Activated CD4-positive, alpha-beta T cell treated with anti-CD3 and anti-CD28 coated beads, Interleukin-2, amount 10 ng/mL, durations not matched to agents 7 days and 5 days (primary cell): ENCODE measurements at regions not wholly inside any gene's neighbourhood (a gene's known extent, or its start where the extent isn't known, plus 50 kb on each side); places are given as distances from the start of the nearest gene placed in this dataset.

Experiments used
- CTCF ChIA-PET: fragments of 350-600 bp; sonication (Branson Sonifier 250); formaldehyde crosslinking; loops from one replicate; lab custom pipeline; 2021; ENCODE audit warnings: antibody characterized with exemption; lab: Charles Lee
- POLR2A ChIA-PET: fragments of 350-600 bp; sonication (Branson Sonifier 250); formaldehyde crosslinking; loops from one replicate; lab custom pipeline; 2021; ENCODE audit warnings: antibody characterized with exemption; lab: Charles Lee
- DNase-seq: peaks from one replicate; pipeline ENCODE4 v3.0.0-alpha.2; 2020
- H3K27ac Mint-ChIP-seq: one replicate; pipeline ENCODE4 v1.8.0; 2021; ENCODE audit warnings: mild to moderate bottlenecking, moderate library complexity, mixed read lengths
- H3K27me3 Mint-ChIP-seq: one replicate; pipeline ENCODE4 v1.8.0; 2021; ENCODE audit warnings: mixed read lengths
- H3K36me3 Mint-ChIP-seq: one replicate; pipeline ENCODE4 v1.8.0; 2021; ENCODE audit warnings: low read depth, mixed read lengths
- H3K4me1 Mint-ChIP-seq: one replicate; pipeline ENCODE4 v1.8.0; 2021; ENCODE audit warnings: mixed read lengths
- H3K4me3 Mint-ChIP-seq: one replicate; pipeline ENCODE4 v1.8.0; 2021; ENCODE audit warnings: mild to moderate bottlenecking, moderate library complexity, mixed read lengths
- H3K9me3 Mint-ChIP-seq: one replicate; pipeline ENCODE4 v1.8.0; 2021; ENCODE audit warnings: mixed read lengths

- CTCF ChIA-PET, result no interaction called here
These were observed 860.8 kb upstream of the SLITRK5 start for GRCh38 chr13:86810361-86810760.

GRCh38 chr13:86813198-86813597 lies 858.0 kb upstream of the SLITRK5 start:
- CTCF ChIA-PET, result no interaction called here
- Mint-ChIP-seq H3K9me3 (no peaks in the 10 kb centered on the region), H3K36me3 (no peaks in the 10 kb centered on the region), H3K27me3 (no peaks in the 10 kb centered on the region), H3K27ac (no peak overlapping the region), H3K4me3 (no peak overlapping the region), H3K4me1 (no peaks in the 10 kb centered on the region)
- POLR2A ChIA-PET, result no interaction called here
- DNase-seq, result no peak

More at GRCh38 chr13:86810361-86810760, 860.8 kb upstream of the SLITRK5 start:
- no peaks in the 10 kb centered on the region for H3K9me3 Mint-ChIP-seq
- H3K27me3 Mint-ChIP-seq, result no peaks in the 10 kb centered on the region
- H3K4me3 Mint-ChIP-seq, result no peak overlapping the region
- POLR2A ChIA-PET, result no interaction called here
- no peaks in the 10 kb centered on the region for H3K36me3 Mint-ChIP-seq
- no peak for DNase-seq
- no peaks in the 10 kb centered on the region for H3K4me1 Mint-ChIP-seq
- no peak overlapping the region for H3K27ac Mint-ChIP-seq

GRCh38 chr13:86825410-86825809 lies 845.8 kb upstream of the SLITRK5 start:
- H3K9me3 Mint-ChIP-seq, result no peaks in the 10 kb centered on the region
- H3K36me3 Mint-ChIP-seq, result no peaks in the 10 kb centered on the region
- no peak overlapping the region for H3K4me3 Mint-ChIP-seq
- CTCF ChIA-PET, result no interaction called here
- POLR2A ChIA-PET, result no interaction called here
- DNase-seq, result no peak
- no peaks in the 10 kb centered on the region for H3K27me3 Mint-ChIP-seq
- no peak overlapping the region for H3K27ac Mint-ChIP-seq
- no peaks in the 10 kb centered on the region for H3K4me1 Mint-ChIP-seq

GRCh38 chr13:86826232-86826631 lies 844.9 kb upstream of the SLITRK5 start:
- Mint-ChIP-seq H3K4me3 (no peak overlapping the region), H3K27ac (no peak overlapping the region), H3K36me3 (no peaks in the 10 kb centered on the region), H3K4me1 (no peaks in the 10 kb centered on the region), H3K9me3 (no peaks in the 10 kb centered on the region), H3K27me3 (no peaks in the 10 kb centered on the region)
- no peak for DNase-seq
- ChIA-PET POLR2A (no interaction called here), CTCF (no interaction called here)

GRCh38 chr13:86830046-86830445 lies 841.1 kb upstream of the SLITRK5 start:
- ChIA-PET CTCF (no interaction called here), POLR2A (no interaction called here)
- no peaks in the 10 kb centered on the region for H3K4me1 Mint-ChIP-seq
- no peak overlapping the region for H3K27ac Mint-ChIP-seq
- H3K27me3 Mint-ChIP-seq, result no peaks in the 10 kb centered on the region
- no peak for DNase-seq
- H3K9me3 Mint-ChIP-seq, result peaks cover 2% of the 10 kb centered on the region
- no peaks in the 10 kb centered on the region for H3K36me3 Mint-ChIP-seq
- no peak overlapping the region for H3K4me3 Mint-ChIP-seq

GRCh38 chr13:86831084-86831483 lies 840.1 kb upstream of the SLITRK5 start:
- ChIA-PET POLR2A (no interaction called here), CTCF (no interaction called here)
- Mint-ChIP-seq H3K36me3 (no peaks in the 10 kb centered on the region), H3K4me1 (no peaks in the 10 kb centered on the region), H3K4me3 (no peak overlapping the region), H3K9me3 (peaks cover 8% of the 10 kb centered on the region), H3K27me3 (no peaks in the 10 kb centered on the region), H3K27ac (no peak overlapping the region)
- no peak for DNase-seq

GRCh38 chr13:86838411-86839120 lies 832.6 kb upstream of the SLITRK5 start:
- POLR2A ChIA-PET, result no interaction called here
- DNase-seq, result no peak
- CTCF ChIA-PET, result no interaction called here
- no peaks in the 10 kb centered on the region for H3K4me1 Mint-ChIP-seq
- H3K27ac Mint-ChIP-seq, result no peak overlapping the region
- no peak overlapping the region for H3K4me3 Mint-ChIP-seq
- H3K9me3 Mint-ChIP-seq, result peaks cover 15% of the 10 kb centered on the region
- H3K27me3 Mint-ChIP-seq, result no peaks in the 10 kb centered on the region
- no peaks in the 10 kb centered on the region for H3K36me3 Mint-ChIP-seq

- H3K4me1 Mint-ChIP-seq, result no peaks in the 10 kb centered on the region
- H3K36me3 Mint-ChIP-seq, result no peaks in the 10 kb centered on the region
- H3K4me3 Mint-ChIP-seq, result no peak overlapping the region
- CTCF ChIA-PET, result no interaction called here
- POLR2A ChIA-PET, result no interaction called here
- no peak overlapping the region for H3K27ac Mint-ChIP-seq
- no peak for DNase-seq
- no peaks in the 10 kb centered on the region for H3K27me3 Mint-ChIP-seq
- peaks cover 13% of the 10 kb centered on the region for H3K9me3 Mint-ChIP-seq
These were observed 832.0 kb upstream of the SLITRK5 start for GRCh38 chr13:86839221-86839620.

- Mint-ChIP-seq H3K9me3 (peaks cover 12% of the 10 kb centered on the region), H3K4me1 (no peaks in the 10 kb centered on the region), H3K27me3 (no peaks in the 10 kb centered on the region), H3K27ac (no peak overlapping the region), H3K36me3 (no peaks in the 10 kb centered on the region), H3K4me3 (no peak overlapping the region)
- POLR2A ChIA-PET, result no interaction called here
- no peak for DNase-seq
- CTCF ChIA-PET, result no interaction called here
These were observed 830.6 kb upstream of the SLITRK5 start for GRCh38 chr13:86840250-86841191.

- Mint-ChIP-seq H3K27ac (no peak overlapping the region), H3K36me3 (no peaks in the 10 kb centered on the region), H3K4me1 (no peaks in the 10 kb centered on the region), H3K27me3 (no peaks in the 10 kb centered on the region), H3K9me3 (peaks cover 9% of the 10 kb centered on the region), H3K4me3 (no peak overlapping the region)
- DNase-seq, result no peak
- ChIA-PET CTCF (interaction anchor here (0.6 kb wide), 1 partner anchor 285 kb away, joined by 3 read pairs; no protein-coding TSS in a partner anchor), POLR2A (no interaction called here)
These were observed 829.9 kb upstream of the SLITRK5 start for GRCh38 chr13:86841264-86841663.

- Mint-ChIP-seq H3K9me3 (peaks cover 5% of the 10 kb centered on the region), H3K27ac (no peak overlapping the region), H3K27me3 (no peaks in the 10 kb centered on the region), H3K36me3 (no peaks in the 10 kb centered on the region), H3K4me3 (no peak overlapping the region), H3K4me1 (no peaks in the 10 kb centered on the region)
- ChIA-PET POLR2A (no interaction called here), CTCF (no interaction called here)
- DNase-seq, result no peak
These were observed 824.7 kb upstream of the SLITRK5 start for GRCh38 chr13:86846501-86846900.

- Mint-ChIP-seq H3K4me3 (no peak overlapping the region), H3K9me3 (peaks cover 5% of the 10 kb centered on the region), H3K27me3 (no peaks in the 10 kb centered on the region), H3K27ac (no peak overlapping the region), H3K4me1 (no peaks in the 10 kb centered on the region), H3K36me3 (no peaks in the 10 kb centered on the region)
- ChIA-PET POLR2A (no interaction called here), CTCF (no interaction called here)
- no peak for DNase-seq
These were observed 822.5 kb upstream of the SLITRK5 start for GRCh38 chr13:86848716-86849115.

GRCh38 chr13:86856991-86857390 lies 814.2 kb upstream of the SLITRK5 start:
- H3K36me3 Mint-ChIP-seq, result no peaks in the 10 kb centered on the region
- H3K4me3 Mint-ChIP-seq, result no peak overlapping the region
- ChIA-PET CTCF (no interaction called here), POLR2A (no interaction called here)
- no peak overlapping the region for H3K27ac Mint-ChIP-seq
- no peaks in the 10 kb centered on the region for H3K27me3 Mint-ChIP-seq
- no peaks in the 10 kb centered on the region for H3K9me3 Mint-ChIP-seq
- H3K4me1 Mint-ChIP-seq, result no peaks in the 10 kb centered on the region
- DNase-seq, result no peak
